PC-3 (cell line): ENCODE measurements at regions not wholly inside any gene's neighbourhood (a gene's known extent, or its start where the extent isn't known, plus 50 kb on each side); places are given as distances from the start of the nearest gene placed in this dataset.

Experiments used
- ATAC-seq: fragments of 200-7000 bp; cut with Tn5 transposase; 2 replicates; pipeline ENCODE4 v1.9.1; 2020; ENCODE audit warnings: mild to moderate bottlenecking, moderate library complexity
- BruUV-seq: library from RNA; stranded (reverse); fragments of 400-500 nt; replicated peaks from 2 replicates; lab custom pipeline; 2021; lab: Mats Ljungman, UMichigan
- CTCF ChIA-PET: fragments of 300-600 bp; sonication (Branson Sonifier 250); formaldehyde crosslinking; loops from one replicate; lab custom pipeline; 2022; ENCODE audit warnings: antibody characterized with exemption; lab: Charles Lee
- POLR2A ChIA-PET: fragments of 300-600 bp; sonication (Branson Sonifier 250); formaldehyde crosslinking; loops from one replicate; lab custom pipeline; 2022; ENCODE audit warnings: antibody characterized with exemption; ENCODE audit not compliant: unreplicated experiment; lab: Charles Lee
- DNase-seq: peaks from one replicate; pipeline ENCODE4 v3.0.0-alpha.2; 2015
- H2AFZ ChIP-seq: fragments of 300-600 bp; sonication (generic); 2 replicates; pipeline ENCODE4 v1.6.0; 2016; ENCODE audit warnings: antibody characterized with exemption, low read length
- H3F3A ChIP-seq: fragments of 300-600 bp; sonication (generic); one replicate; pipeline ENCODE4 v1.6.0; 2017; ENCODE audit warnings: antibody characterized with exemption, low read length, control low read depth, mild to moderate bottlenecking; ENCODE audit not compliant: unreplicated experiment
- H3K27ac ChIP-seq: fragments of 300-600 bp; sonication (generic); 2 replicates; pipeline ENCODE4 v1.5.1; 2016; ENCODE audit warnings: mild to moderate bottlenecking, low read length
- H3K27me3 ChIP-seq: fragments of 300-600 bp; sonication (generic); 2 replicates; pipeline ENCODE4 v1.6.1; 2016; ENCODE audit warnings: low read length, mixed read lengths
- H3K36me3 ChIP-seq: fragments of 300-600 bp; sonication (generic); 2 replicates; pipeline ENCODE4 v1.6.1; 2016; ENCODE audit warnings: low read depth, mixed run types, low read length, mixed read lengths
- H3K4me1 ChIP-seq: fragments of 300-600 bp; sonication (generic); 2 replicates; pipeline ENCODE4 v1.5.1; 2016; ENCODE audit warnings: low read length; ENCODE audit not compliant: insufficient read depth
- H3K4me2 ChIP-seq: fragments of 300-600 bp; sonication (generic); 2 replicates; pipeline ENCODE4 v1.6.0; 2016; ENCODE audit warnings: low read length
- H3K4me3 ChIP-seq: fragments of 300-600 bp; sonication (generic); 2 replicates; pipeline ENCODE4 v1.5.1; 2016; ENCODE audit warnings: mild to moderate bottlenecking, low read length, mixed read lengths
- H3K79me2 ChIP-seq: fragments of 300-600 bp; sonication (generic); 2 replicates; pipeline ENCODE4 v1.6.1; 2017; ENCODE audit warnings: low read length, mixed read lengths
- H3K9ac ChIP-seq: fragments of 300-600 bp; sonication (generic); 2 replicates; pipeline ENCODE4 v1.6.0; 2016; ENCODE audit warnings: mild to moderate bottlenecking, low read length
- H3K9me2 ChIP-seq: fragments of 300-600 bp; sonication (generic); replicated peaks from 2 replicates; pipeline ENCODE4 v1.6.1; 2016; ENCODE audit warnings: mixed run types, low read length, mixed read lengths
- H3K9me3 ChIP-seq: fragments of 300-600 bp; sonication (generic); 2 replicates; pipeline ENCODE4 v1.6.1; 2016; ENCODE audit warnings: low read length, mixed read lengths
- H4K20me1 ChIP-seq: fragments of 300-600 bp; sonication (generic); 2 replicates; pipeline ENCODE4 v1.6.1; 2016; ENCODE audit warnings: low read length, mixed read lengths
- EZH2 ChIP-seq: fragments of 300-600 bp; sonication (generic); IDR thresholded peaks from one replicate; pipeline ENCODE4 v1.6.1; 2017; ENCODE audit warnings: antibody characterized with exemption, mild to moderate bottlenecking, low read length; ENCODE audit not compliant: unreplicated experiment
- EZH2phosphoT487 ChIP-seq: fragments of 300-600 bp; sonication (generic); IDR thresholded peaks from 2 replicates; pipeline ENCODE4 v1.6.1; 2018; ENCODE audit warnings: mild to moderate bottlenecking, antibody characterized with exemption, low read length, borderline replicate concordance
- intact Hi-C: fragments of 100-400 bp; cut with micrococcal nuclease; formaldehyde crosslinking; loops from 2 replicates; pipeline ENCODE4 v1.9.0; 2023
- TF ChIP-seq, protein P1 (sequence below): fragments of 300-600 bp; sonication (generic); conservative IDR thresholded peaks from 2 replicates; pipeline ENCODE4 v1.5.1; 2017; ENCODE audit warnings: antibody characterized with exemption, low read depth, mild to moderate bottlenecking, low read length

DNA sequence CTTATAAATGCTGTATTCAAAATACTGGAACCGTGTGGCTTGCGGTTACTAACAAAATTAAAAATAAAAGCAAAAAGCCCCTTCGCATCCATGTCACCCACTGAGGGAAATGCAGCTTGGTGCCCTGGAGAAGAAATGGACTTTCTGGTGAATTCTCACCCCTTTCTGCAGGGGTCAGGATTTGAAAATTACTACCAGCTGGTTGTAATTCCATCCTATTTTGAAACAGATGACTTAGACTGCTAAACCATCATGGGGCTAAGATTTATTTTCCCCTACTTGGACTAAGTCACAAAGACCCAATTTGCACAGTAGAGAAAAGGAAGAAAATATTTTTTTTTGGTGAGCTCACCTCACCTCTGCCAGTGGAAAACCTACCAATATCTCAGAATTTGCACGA lies 111.4 kb upstream of the MYOCD start:
- Histone ChIP-seq H3K27me3 (0 out of 2 replicates have a peak, but pooled peaks cover 11% of the 10 kb centered on the region), H3K9me3 (peaks cover 8% of the 10 kb centered on the region), H3K4me1 (no peaks in the 10 kb centered on the region), H3K9me2 (no peaks in the 10 kb centered on the region), H3K79me2 (no peaks in the 10 kb centered on the region), H3K36me3 (no peaks in the 10 kb centered on the region), H3K4me3 (no peak overlapping the region), H3K4me2 (no peak overlapping the region), H3K9ac (no peak overlapping the region), H2AFZ (no peak overlapping the region), H3F3A (no peaks in the 10 kb centered on the region), H3K27ac (no peak overlapping the region), H4K20me1 (no peaks in the 10 kb centered on the region)
- ATAC-seq (no peak), DNase-seq (no peak)
- POLR2A ChIA-PET, result no interaction called here
- CTCF ChIA-PET, result no interaction called here
- intact Hi-C loops, result no loop called here
- BruUV-seq, result no TSS peak
- TF ChIP-seq EZH2 (no peak), EZH2phosphoT487 (no peak)
- TF ChIP-seq, protein P1, sequence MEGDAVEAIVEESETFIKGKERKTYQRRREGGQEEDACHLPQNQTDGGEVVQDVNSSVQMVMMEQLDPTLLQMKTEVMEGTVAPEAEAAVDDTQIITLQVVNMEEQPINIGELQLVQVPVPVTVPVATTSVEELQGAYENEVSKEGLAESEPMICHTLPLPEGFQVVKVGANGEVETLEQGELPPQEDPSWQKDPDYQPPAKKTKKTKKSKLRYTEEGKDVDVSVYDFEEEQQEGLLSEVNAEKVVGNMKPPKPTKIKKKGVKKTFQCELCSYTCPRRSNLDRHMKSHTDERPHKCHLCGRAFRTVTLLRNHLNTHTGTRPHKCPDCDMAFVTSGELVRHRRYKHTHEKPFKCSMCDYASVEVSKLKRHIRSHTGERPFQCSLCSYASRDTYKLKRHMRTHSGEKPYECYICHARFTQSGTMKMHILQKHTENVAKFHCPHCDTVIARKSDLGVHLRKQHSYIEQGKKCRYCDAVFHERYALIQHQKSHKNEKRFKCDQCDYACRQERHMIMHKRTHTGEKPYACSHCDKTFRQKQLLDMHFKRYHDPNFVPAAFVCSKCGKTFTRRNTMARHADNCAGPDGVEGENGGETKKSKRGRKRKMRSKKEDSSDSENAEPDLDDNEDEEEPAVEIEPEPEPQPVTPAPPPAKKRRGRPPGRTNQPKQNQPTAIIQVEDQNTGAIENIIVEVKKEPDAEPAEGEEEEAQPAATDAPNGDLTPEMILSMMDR, result no peak

DNA sequence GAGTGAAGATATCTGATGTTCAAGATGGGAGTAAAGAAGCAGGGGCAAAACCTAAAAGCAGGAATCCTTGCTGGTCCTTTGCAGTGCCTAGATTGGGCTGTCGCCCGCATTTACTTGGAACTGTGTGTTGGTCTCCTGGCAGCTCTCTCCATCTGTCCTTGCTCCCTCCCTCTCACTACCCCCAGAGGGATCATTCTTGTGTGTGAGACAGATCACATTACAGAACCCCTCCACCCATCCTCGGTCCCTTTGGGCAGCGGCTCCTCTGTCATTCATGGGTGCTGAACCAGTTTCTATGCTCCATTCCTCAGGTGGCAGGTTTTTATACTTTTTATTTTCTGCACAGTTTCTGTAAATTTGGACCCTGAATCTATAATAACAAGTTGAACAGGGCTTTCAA lies 99.4 kb upstream of the MYOCD start:
- Histone ChIP-seq H3K4me2 (no peak overlapping the region), H4K20me1 (no peaks in the 10 kb centered on the region), H3F3A (no peaks in the 10 kb centered on the region), H3K4me3 (no peak overlapping the region), H2AFZ (no peak overlapping the region), H3K79me2 (no peaks in the 10 kb centered on the region), H3K9ac (no peak overlapping the region), H3K9me3 (peaks cover 13% of the 10 kb centered on the region; the same call in 1 of the 2 replicates), H3K27me3 (peaks cover 15% of the 10 kb centered on the region; the same call in 1 of the 2 replicates), H3K9me2 (no peaks in the 10 kb centered on the region), H3K36me3 (no peaks in the 10 kb centered on the region), H3K4me1 (no peaks in the 10 kb centered on the region), H3K27ac (no peak overlapping the region)
- TF ChIP-seq, protein P1, result no peak
- TF ChIP-seq EZH2phosphoT487 (no peak), EZH2 (no peak)
- CTCF ChIA-PET, result no interaction called here
- POLR2A ChIA-PET, result no interaction called here
- intact Hi-C loops, result no loop called here
- ATAC-seq, result no peak
- DNase-seq, result no peak
- no TSS peak for BruUV-seq

DNA sequence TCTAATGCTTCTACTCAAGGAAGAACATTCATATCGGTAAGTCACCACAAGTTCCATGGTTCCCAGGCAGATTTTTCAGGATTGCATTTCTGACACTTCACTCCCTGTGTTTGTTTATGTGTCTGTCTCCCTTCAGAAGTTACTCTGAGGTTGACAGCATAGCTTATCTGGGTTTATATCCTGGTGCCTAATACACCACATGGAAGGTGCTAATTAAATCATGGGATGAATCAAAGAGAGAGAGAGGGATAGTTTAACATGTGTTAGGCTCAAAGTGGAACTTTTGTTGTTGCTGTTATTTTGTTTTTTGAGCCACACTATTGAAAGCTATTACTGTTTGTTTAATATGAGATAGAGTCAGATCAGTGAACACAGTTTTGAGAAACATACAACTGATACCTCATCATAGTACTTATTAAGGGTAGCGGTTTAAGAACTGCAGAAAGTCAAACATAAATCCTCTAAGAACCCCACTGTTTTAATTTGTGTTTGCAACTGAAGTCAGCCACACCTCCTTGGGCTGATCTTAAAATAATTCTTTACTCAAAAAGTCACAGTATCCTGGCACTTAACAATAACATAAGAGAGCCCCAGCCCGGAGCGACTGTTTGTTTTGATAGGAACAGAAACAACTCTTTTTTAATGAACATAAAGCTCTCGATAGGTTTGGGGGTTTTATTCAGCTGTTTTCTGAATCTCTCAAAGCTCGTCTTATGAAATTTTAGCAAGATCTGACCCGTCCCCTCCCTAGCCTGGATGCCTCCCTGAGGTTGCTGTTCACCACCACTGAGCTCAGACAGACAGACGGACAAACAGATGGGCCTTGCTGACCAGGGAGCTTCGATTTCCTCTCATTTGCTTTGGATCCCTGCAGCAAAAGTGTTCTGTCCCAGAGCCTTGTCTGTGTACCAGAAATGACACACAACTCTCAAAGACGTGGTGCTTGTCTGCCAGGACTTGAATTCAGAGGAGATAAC lies 98.3 kb upstream of the MYOCD start:
- TF ChIP-seq, protein P1, result no peak
- no peak for TF ChIP-seq EZH2
- no peak for TF ChIP-seq EZH2phosphoT487
- Histone ChIP-seq H2AFZ (no peak overlapping the region), H3K36me3 (no peaks in the 10 kb centered on the region), H3K27me3 (peaks cover 15% of the 10 kb centered on the region; the same call in 1 of the 2 replicates), H3K79me2 (no peaks in the 10 kb centered on the region), H3K4me3 (no peak overlapping the region), H4K20me1 (no peaks in the 10 kb centered on the region), H3K9me2 (no peaks in the 10 kb centered on the region), H3K9me3 (peaks cover 13% of the 10 kb centered on the region; the same call in 1 of the 2 replicates), H3K27ac (no peak overlapping the region), H3K4me2 (no peak overlapping the region), H3K9ac (no peak overlapping the region), H3K4me1 (no peaks in the 10 kb centered on the region), H3F3A (no peaks in the 10 kb centered on the region)
- POLR2A ChIA-PET, result no interaction called here
- ATAC-seq, result no peak
- CTCF ChIA-PET, result no interaction called here
- intact Hi-C loops, result no loop called here
- no TSS peak for BruUV-seq
- DNase-seq, result no peak
